Esophagus muscularis mucosa (tissue), 4 donors: ENCODE measurements at regions not wholly inside any gene's neighbourhood (a gene's known extent, or its start where the extent isn't known, plus 50 kb on each side); places are given as distances from the start of the nearest gene placed in this dataset.
"Not testable (repeated sequence)": the region's sequence is repeated elsewhere in the genome, so short reads cannot be mapped to it uniquely, and the experiment has no call there.

Experiments
- DNase-seq: peaks from one replicate; pipeline ENCODE4 v3.0.0-alpha.2; 2017; ENCODE audit errors: extremely low spot score
- H3K27ac ChIP-seq, 4 donors: fragments of 200-600 bp; sonication (generic); replicated peaks in 1 of 4; 1 replicate in 3 of 4; 2 replicates in 1 of 4; pipeline ENCODE4 v1.5.1; 2016 to 2019; ENCODE audit warnings: mild to moderate bottlenecking in 1 of 4
- H3K27me3 ChIP-seq, 4 donors: fragments of 200-600 bp; sonication (generic); one replicate each; pipeline versions ENCODE4 v1.5.1 to v1.6.0; 2016 to 2019
- H3K36me3 ChIP-seq, 4 donors: fragments of 200-600 bp; sonication (generic); one replicate each; pipeline ENCODE4 v1.5.1; 2016 to 2019
- H3K4me1 ChIP-seq, 4 donors: fragments of 200-600 bp; sonication (generic); one replicate each; pipeline ENCODE4 v1.5.1; 2016 to 2019
- H3K4me3 ChIP-seq, 4 donors: fragments of 200-600 bp; sonication (generic); 1 replicate in 2 of 4; 2 replicates in 2 of 4; pipeline ENCODE4 v1.5.1; 2016 to 2019; ENCODE audit warnings: mild to moderate bottlenecking in 4 of 4, moderate library complexity in 1 of 4
- H3K9me3 ChIP-seq, 4 donors: fragments of 200-600 bp; sonication (generic); 1 replicate in 3 of 4; 2 replicates in 1 of 4; pipeline ENCODE4 v1.5.1; 2016 to 2019
- CTCF ChIP-seq, 3 experiments: fragments of 200-600 bp in 2 of 3; fragments of 450-650 bp in 1 of 3; sonication (generic) in 2 of 3; IDR thresholded peaks; one replicate each; pipeline ENCODE4 v1.5.1; 2017 to 2019; ENCODE audit warnings: antibody characterized with exemption in 3 of 3, mild to moderate bottlenecking in 2 of 3, moderate library complexity in 1 of 3
- EP300 ChIP-seq: sonication (generic); formaldehyde crosslinking; IDR thresholded peaks from one replicate; pipeline ENCODE4 v1.6.1; 2017; ENCODE audit warnings: antibody characterized with exemption
- POLR2A ChIP-seq: fragments of 450-650 bp; IDR thresholded peaks from one replicate; pipeline ENCODE4 v1.6.1; 2017; ENCODE audit warnings: antibody characterized with exemption, moderate library complexity, mild to moderate bottlenecking, low read depth
- POLR2AphosphoS5 ChIP-seq, 2 donors: sonication (generic); formaldehyde crosslinking; IDR thresholded peaks; one replicate each; pipeline ENCODE4 v1.6.1; 2017; ENCODE audit warnings: antibody characterized with exemption in 2 of 2
- WGBS: methylation state at CpG from one replicate; pipeline ENCODE4 v1.1.5; 2018; 5-methylcytosine and 5-hydroxymethylcytosine counted together
- intact Hi-C: fragments of 100-400 bp; cut with DNase I; formaldehyde crosslinking; loops from one replicate; pipeline ENCODE4 v1.15.1; 2023

GRCh38 chr17:64780096-64781013, 118.2 kb upstream of the SMURF2 start:
- H3K4me3 ChIP-seq: peak overlapping the region; percentile 50 to 62 (median 52)
- H3K36me3 ChIP-seq: peaks cover 24 to 30% (median 27%) of the 10 kb centered on the region in 4 donors
- TF ChIP-seq CTCF (IDR thresholded peaks at IDR 0.05) (no peak), EP300 (no peak), POLR2AphosphoS5 (IDR thresholded peaks at IDR 0.05) (peak in 1 of 2 donors; percentile 6), POLR2A (no peak)
- intact Hi-C loops: no loop called here
- no peaks in the 10 kb centered on the region for H3K9me3 ChIP-seq
- peaks cover 0 to 82% (median 35%) of the 10 kb centered on the region in 4 donors for H3K27me3 ChIP-seq
- no peak for DNase-seq
- peak overlapping the region; percentile 37 to 73 (median 64) for H3K27ac ChIP-seq
- peaks cover 52 to 69% (median 64%) of the 10 kb centered on the region in 4 donors for H3K4me1 ChIP-seq
- 10% methylated on average over 20 of the region's 69 CpGs for WGBS

- no peak for TF ChIP-seq CTCF (IDR thresholded peaks at IDR 0.05)
- TF ChIP-seq EP300: no peak
- TF ChIP-seq POLR2AphosphoS5 (IDR thresholded peaks at IDR 0.05): no peak
- no peak for TF ChIP-seq POLR2A
- H3K4me1 ChIP-seq: peaks cover 52 to 70% (median 65%) of the 10 kb centered on the region in 4 donors
- no peak for DNase-seq
- 39% methylated on average over 20 of the region's 43 CpGs for WGBS
- H3K9me3 ChIP-seq: no peaks in the 10 kb centered on the region
- peaks cover 0 to 74% (median 35%) of the 10 kb centered on the region in 4 donors for H3K27me3 ChIP-seq
- peaks cover 16 to 21% (median 19%) of the 10 kb centered on the region in 4 donors for H3K36me3 ChIP-seq
- peak overlapping the region in 1 of 4 donors; percentile 73 for H3K27ac ChIP-seq
- H3K4me3 ChIP-seq: peak overlapping the region; percentile 50 to 62 (median 52)
- intact Hi-C loops: no loop called here
These were observed 117.4 kb upstream of the SMURF2 start for GRCh38 chr17:64779376-64780095.

GRCh38 chr17:64779098-64779375, 116.9 kb upstream of the SMURF2 start:
- H3K9me3 ChIP-seq, DNase-seq, intact Hi-C loops, H3K27ac ChIP-seq: not testable (repeated sequence)
- peaks cover 11 to 16% (median 14%) of the 10 kb centered on the region in 4 donors for H3K36me3 ChIP-seq
- peaks cover 0 to 69% (median 34%) of the 10 kb centered on the region in 4 donors for H3K27me3 ChIP-seq
- WGBS: 28% methylated on average over 7 of the region's 13 CpGs
- H3K4me3 ChIP-seq: peak overlapping the region; percentile 41 to 55 (median 46)
- H3K4me1 ChIP-seq: peaks cover 52 to 75% (median 68%) of the 10 kb centered on the region in 4 donors

GRCh38 chr17:64778240-64779097, 116.4 kb upstream of the SMURF2 start:
- H3K9me3 ChIP-seq: no peaks in the 10 kb centered on the region
- TF ChIP-seq CTCF (IDR thresholded peaks at IDR 0.05) (no peak), POLR2AphosphoS5 (IDR thresholded peaks at IDR 0.05) (peak; percentile 6 to 8), POLR2A (no peak)
- peaks cover 5 to 11% (median 8%) of the 10 kb centered on the region in 4 donors for H3K36me3 ChIP-seq
- WGBS: 18% methylated on average over 35 of the region's 107 CpGs
- H3K4me1 ChIP-seq: peaks cover 52 to 80% (median 70%) of the 10 kb centered on the region in 4 donors
- DNase-seq: no peak
- H3K27ac ChIP-seq: peak overlapping the region in 2 of 4 donors; percentile 1 to 22
- peak overlapping the region; percentile 41 to 55 (median 46) for H3K4me3 ChIP-seq
- peaks cover 0 to 63% (median 34%) of the 10 kb centered on the region in 4 donors for H3K27me3 ChIP-seq
- intact Hi-C loops: no loop called here
